ENCODE measurements at regions not wholly inside any gene's neighbourhood (a gene's known extent, or its start where the extent isn't known, plus 50 kb on each side); places are given as distances from the start of the nearest gene placed in this dataset.

GRCh38 chr21:14617871-14618270 lies 71.8 kb upstream of the SAMSN1 start:
- Histone ChIP-seq H3K27me3 (ENCODE audit: control insufficient read depth, insufficient read depth, low read length) (no peaks in the 10 kb centered on the region), H3K36me3 (ENCODE audit: control insufficient read depth, insufficient read depth, low read length) (no peaks in the 10 kb centered on the region), H3K4me3 (ENCODE audit: low read depth, low read length) (no peak overlapping the region)
- ChIA-PET POLR2A (no interaction called here), CTCF (no interaction called here)
- TF ChIP-seq CTCF (IDR thresholded peaks at IDR 0.05; ENCODE audit: insufficient read depth, low read depth, low read length), result no peak
- no peak for DNase-seq (ENCODE audit: low read depth)

- ChIA-PET CTCF (no interaction called here), POLR2A (interaction anchor here (0.7 kb wide), 1 partner anchor 38 kb away, joined by 3 read pairs; no protein-coding TSS in a partner anchor)
- no peak for TF ChIP-seq CTCF (IDR thresholded peaks at IDR 0.05; ENCODE audit: insufficient read depth, low read depth, low read length)
- Histone ChIP-seq H3K36me3 (ENCODE audit: control insufficient read depth, insufficient read depth, low read length) (no peaks in the 10 kb centered on the region), H3K27me3 (ENCODE audit: control insufficient read depth, insufficient read depth, low read length) (no peaks in the 10 kb centered on the region), H3K4me3 (ENCODE audit: low read depth, low read length) (no peak overlapping the region)
- DNase-seq (ENCODE audit: low read depth), result no peak
These were observed 70.9 kb upstream of the SAMSN1 start for GRCh38 chr21:14617040-14617393.

- POLR2A ChIA-PET, result interaction anchor here (0.7 kb wide), 1 partner anchor 39 kb away, joined by 3 read pairs; no protein-coding TSS in a partner anchor
- TF ChIP-seq CTCF (IDR thresholded peaks at IDR 0.05; ENCODE audit: insufficient read depth, low read depth, low read length), result no peak
- DNase-seq (ENCODE audit: low read depth), result no peak
- H3K27me3 ChIP-seq (ENCODE audit: control insufficient read depth, insufficient read depth, low read length), result no peaks in the 10 kb centered on the region
- H3K36me3 ChIP-seq (ENCODE audit: control insufficient read depth, insufficient read depth, low read length), result no peaks in the 10 kb centered on the region
- CTCF ChIA-PET, result no interaction called here
- H3K4me3 ChIP-seq (ENCODE audit: low read depth, low read length), result no peak overlapping the region
These were observed 70.4 kb upstream of the SAMSN1 start for GRCh38 chr21:14616380-14617039.

- ChIA-PET POLR2A (no interaction called here), CTCF (no interaction called here)
- DNase-seq (ENCODE audit: low read depth), result no peak
- H3K4me3 ChIP-seq (ENCODE audit: low read depth, low read length), result no peak overlapping the region
- TF ChIP-seq CTCF (IDR thresholded peaks at IDR 0.05; ENCODE audit: insufficient read depth, low read depth, low read length), result no peak
- no peaks in the 10 kb centered on the region for H3K36me3 ChIP-seq (ENCODE audit: control insufficient read depth, insufficient read depth, low read length)
- no peaks in the 10 kb centered on the region for H3K27me3 ChIP-seq (ENCODE audit: control insufficient read depth, insufficient read depth, low read length)
These were observed 69.4 kb upstream of the SAMSN1 start for GRCh38 chr21:14615359-14615974.

- no peak for TF ChIP-seq CTCF (IDR thresholded peaks at IDR 0.05; ENCODE audit: insufficient read depth, low read depth, low read length)
- H3K36me3 ChIP-seq (ENCODE audit: control insufficient read depth, insufficient read depth, low read length), result no peaks in the 10 kb centered on the region
- no peak overlapping the region for H3K4me3 ChIP-seq (ENCODE audit: low read depth, low read length)
- DNase-seq (ENCODE audit: low read depth), result no peak
- H3K27me3 ChIP-seq (ENCODE audit: control insufficient read depth, insufficient read depth, low read length), result no peaks in the 10 kb centered on the region
- ChIA-PET POLR2A (no interaction called here), CTCF (no interaction called here)
These were observed 68.2 kb upstream of the SAMSN1 start for GRCh38 chr21:14614287-14614686.
